ENCODE measurements at regions not wholly inside any gene's neighbourhood (a gene's known extent, or its start where the extent isn't known, plus 50 kb on each side); places are given as distances from the start of the nearest gene placed in this dataset.
"Not testable (repeated sequence)": the region's sequence is repeated elsewhere in the genome, so short reads cannot be mapped to it uniquely, and the experiment has no call there.

- TF ChIP-seq CTCF (IDR thresholded peaks at IDR 0.05) = no peak
- Mint-ChIP-seq H3K27me3 (ENCODE audit: low read depth, poor library complexity) (no peaks in the 10 kb centered on the region), H3K36me3 (ENCODE audit: low read depth) (no peaks in the 10 kb centered on the region), H3K4me1 (peaks cover 35% of the 10 kb centered on the region), H3K4me3 (no peak overlapping the region), H3K27ac (no peak overlapping the region), H3K9me3 (no peaks in the 10 kb centered on the region)
- no peak for DNase-seq
These were observed 60.0 kb upstream of the SERP2 start for GRCh38 chr13:44313674-44314073.

- H3K4me1 Mint-ChIP-seq = peaks cover 32% of the 10 kb centered on the region
- H3K4me3 Mint-ChIP-seq; H3K9me3 Mint-ChIP-seq; H3K27me3 Mint-ChIP-seq (ENCODE audit: low read depth, poor library complexity); DNase-seq; H3K27ac Mint-ChIP-seq; H3K36me3 Mint-ChIP-seq (ENCODE audit: low read depth): not testable (repeated sequence)
These were observed 59.5 kb upstream of the SERP2 start for GRCh38 chr13:44314160-44314559.

GRCh38 chr13:44317752-44318151, 55.9 kb upstream of the SERP2 start:
- no peak for DNase-seq
- H3K4me1 Mint-ChIP-seq = peaks cover 10% of the 10 kb centered on the region
- peaks cover 12% of the 10 kb centered on the region for H3K9me3 Mint-ChIP-seq
- H3K36me3 Mint-ChIP-seq (ENCODE audit: low read depth) = peaks cover 5% of the 10 kb centered on the region
- H3K27me3 Mint-ChIP-seq (ENCODE audit: low read depth, poor library complexity) = peaks cover 3% of the 10 kb centered on the region
- H3K27ac Mint-ChIP-seq = no peak overlapping the region
- H3K4me3 Mint-ChIP-seq = no peak overlapping the region
- TF ChIP-seq CTCF (IDR thresholded peaks at IDR 0.05) = no peak

- peaks cover 5% of the 10 kb centered on the region for H3K36me3 Mint-ChIP-seq (ENCODE audit: low read depth)
- peaks cover 10% of the 10 kb centered on the region for H3K4me1 Mint-ChIP-seq
- no peak for DNase-seq
- H3K27me3 Mint-ChIP-seq (ENCODE audit: low read depth, poor library complexity) = peaks cover 3% of the 10 kb centered on the region
- no peak overlapping the region for H3K27ac Mint-ChIP-seq
- peaks cover 12% of the 10 kb centered on the region for H3K9me3 Mint-ChIP-seq
- no peak overlapping the region for H3K4me3 Mint-ChIP-seq
- no peak for TF ChIP-seq CTCF (IDR thresholded peaks at IDR 0.05)
These were observed 55.5 kb upstream of the SERP2 start for GRCh38 chr13:44318161-44318560.

- Mint-ChIP-seq H3K4me3 (no peak overlapping the region), H3K36me3 (ENCODE audit: low read depth) (peaks cover 5% of the 10 kb centered on the region), H3K27me3 (ENCODE audit: low read depth, poor library complexity) (peaks cover 5% of the 10 kb centered on the region), H3K9me3 (peaks cover 12% of the 10 kb centered on the region), H3K4me1 (peaks cover 10% of the 10 kb centered on the region), H3K27ac (no peak overlapping the region)
- DNase-seq = no peak
- no peak for TF ChIP-seq CTCF (IDR thresholded peaks at IDR 0.05)
These were observed 53.0 kb upstream of the SERP2 start for GRCh38 chr13:44320611-44321010.

GRCh38 chr13:44321961-44322360, 51.7 kb upstream of the SERP2 start:
- no peak for DNase-seq
- H3K4me3 Mint-ChIP-seq = no peak overlapping the region
- H3K4me1 Mint-ChIP-seq = peaks cover 10% of the 10 kb centered on the region
- H3K27me3 Mint-ChIP-seq (ENCODE audit: low read depth, poor library complexity) = peaks cover 5% of the 10 kb centered on the region
- TF ChIP-seq CTCF (IDR thresholded peaks at IDR 0.05) = no peak
- H3K27ac Mint-ChIP-seq = no peak overlapping the region
- peaks cover 5% of the 10 kb centered on the region for H3K36me3 Mint-ChIP-seq (ENCODE audit: low read depth)
- peaks cover 14% of the 10 kb centered on the region for H3K9me3 Mint-ChIP-seq
